Upper lobe of left lung (tissue), 6 donors: ENCODE measurements at regions not wholly inside any gene's neighbourhood (a gene's known extent, or its start where the extent isn't known, plus 50 kb on each side); places are given as distances from the start of the nearest gene placed in this dataset.

Experiments
- ATAC-seq, 2 donors: fragments of 200-7000 bp; cut with Tn5 transposase; one replicate each; pipeline ENCODE4 v1.9.1; 2022; ENCODE audit warnings: mild to moderate bottlenecking in 2 of 2, moderate library complexity in 2 of 2; ENCODE audit not compliant: low FRiP score in 2 of 2
- DNase-seq, 2 donors: peaks; one replicate each; pipeline ENCODE4 v3.0.0-alpha.2; 2019 to 2020
- H3K27ac ChIP-seq, 4 donors: fragments of 200-600 bp; sonication (generic); one replicate each; pipeline ENCODE4 v1.5.1; 2016 to 2019
- H3K27me3 ChIP-seq, 4 donors: fragments of 200-600 bp; sonication (generic); one replicate each; pipeline ENCODE4 v1.5.1; 2017 to 2019
- H3K36me3 ChIP-seq, 4 donors: fragments of 200-600 bp; sonication (generic); one replicate each; pipeline ENCODE4 v1.5.1; 2016 to 2019
- H3K4me1 ChIP-seq, 4 donors: fragments of 200-600 bp; sonication (generic); one replicate each; pipeline ENCODE4 v1.5.1; 2018 to 2019
- H3K4me3 ChIP-seq, 4 donors: fragments of 200-600 bp; sonication (generic); one replicate each; pipeline ENCODE4 v1.5.1; 2017 to 2019; ENCODE audit warnings: mild to moderate bottlenecking in 2 of 4, moderate library complexity in 1 of 4
- H3K9me3 ChIP-seq, 4 donors: fragments of 200-600 bp; sonication (generic); one replicate each; pipeline ENCODE4 v1.5.1; 2018 to 2019
- EP300 ChIP-seq, 4 donors: sonication (generic); formaldehyde crosslinking; IDR thresholded peaks; one replicate each; pipeline ENCODE4 v1.5.1; 2017; ENCODE audit warnings: antibody characterized with exemption in 4 of 4, control low read depth in 2 of 4
- POLR2A ChIP-seq, 4 donors: fragments of 450-650 bp; IDR thresholded peaks; one replicate each; pipeline ENCODE4 v1.5.1; 2016 to 2017; ENCODE audit warnings: antibody characterized with exemption in 4 of 4, mild to moderate bottlenecking in 2 of 4
- POLR2AphosphoS5 ChIP-seq, 2 donors: sonication (generic); formaldehyde crosslinking; IDR thresholded peaks; one replicate each; pipeline ENCODE4 v1.5.1; 2017; ENCODE audit warnings: antibody characterized with exemption in 2 of 2
- WGBS, 2 donors: methylation state at CpG; one replicate each; pipeline ENCODE4 v1.1.5; 2017 to 2018; 5-methylcytosine and 5-hydroxymethylcytosine counted together
- TF ChIP-seq, protein P1 (sequence below), 6 experiments: fragments of 450-650 bp in 4 of 6; fragments of 200-600 bp in 2 of 6; sonication (generic) in 2 of 6; IDR thresholded peaks; one replicate each; pipeline ENCODE4 v1.5.1; 2016 to 2019; ENCODE audit warnings: antibody characterized with exemption in 6 of 6
- donor health status: DM: no; HTN: no; CAD: no; lungs with moderate emphysema.
- donor health status: DM: no; HTN: yes; CAD: no; lungs with severe emphysema.

DNA sequence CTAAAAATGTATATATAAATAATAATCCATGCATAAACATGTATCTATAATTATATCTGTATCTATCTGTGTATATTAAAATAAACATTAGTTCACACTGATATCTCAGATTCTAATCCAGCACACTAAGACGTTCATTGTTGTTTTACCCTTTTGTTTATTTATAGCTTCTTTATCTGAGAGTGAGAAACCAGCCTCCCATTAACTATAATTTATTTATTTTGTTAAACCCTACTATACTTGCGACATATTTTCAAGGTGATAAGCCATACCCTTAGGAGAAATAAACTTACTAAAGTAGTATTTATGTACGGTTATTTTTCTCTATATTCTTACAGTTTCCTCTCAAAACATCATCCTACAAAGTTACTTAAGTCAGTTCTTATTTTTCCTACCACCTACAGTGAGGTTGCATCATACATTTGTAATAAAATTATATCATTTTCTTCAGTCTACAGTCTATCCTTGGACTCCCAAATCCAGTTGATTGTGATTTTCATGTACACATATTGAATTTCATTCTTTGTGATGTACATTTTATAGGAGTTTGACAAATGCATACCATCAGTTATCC is 726.4 kb upstream of the FAM174A start:
- H3K36me3 ChIP-seq = no peaks in the 10 kb centered on the region
- no peak for ATAC-seq
- TF ChIP-seq POLR2A (IDR thresholded peaks at IDR 0.05) = no peak
- TF ChIP-seq, protein P1, sequence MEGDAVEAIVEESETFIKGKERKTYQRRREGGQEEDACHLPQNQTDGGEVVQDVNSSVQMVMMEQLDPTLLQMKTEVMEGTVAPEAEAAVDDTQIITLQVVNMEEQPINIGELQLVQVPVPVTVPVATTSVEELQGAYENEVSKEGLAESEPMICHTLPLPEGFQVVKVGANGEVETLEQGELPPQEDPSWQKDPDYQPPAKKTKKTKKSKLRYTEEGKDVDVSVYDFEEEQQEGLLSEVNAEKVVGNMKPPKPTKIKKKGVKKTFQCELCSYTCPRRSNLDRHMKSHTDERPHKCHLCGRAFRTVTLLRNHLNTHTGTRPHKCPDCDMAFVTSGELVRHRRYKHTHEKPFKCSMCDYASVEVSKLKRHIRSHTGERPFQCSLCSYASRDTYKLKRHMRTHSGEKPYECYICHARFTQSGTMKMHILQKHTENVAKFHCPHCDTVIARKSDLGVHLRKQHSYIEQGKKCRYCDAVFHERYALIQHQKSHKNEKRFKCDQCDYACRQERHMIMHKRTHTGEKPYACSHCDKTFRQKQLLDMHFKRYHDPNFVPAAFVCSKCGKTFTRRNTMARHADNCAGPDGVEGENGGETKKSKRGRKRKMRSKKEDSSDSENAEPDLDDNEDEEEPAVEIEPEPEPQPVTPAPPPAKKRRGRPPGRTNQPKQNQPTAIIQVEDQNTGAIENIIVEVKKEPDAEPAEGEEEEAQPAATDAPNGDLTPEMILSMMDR (IDR thresholded peaks at IDR 0.05) = no peak
- TF ChIP-seq EP300 (IDR thresholded peaks at IDR 0.05) = no peak
- no peak for TF ChIP-seq POLR2AphosphoS5 (IDR thresholded peaks at IDR 0.05)
- 61 to 64% methylated on average over 3 of the region's 3 CpGs for WGBS, 2 donors
- H3K27me3 ChIP-seq = no peaks in the 10 kb centered on the region
- no peaks in the 10 kb centered on the region for H3K9me3 ChIP-seq
- no peaks in the 10 kb centered on the region for H3K4me1 ChIP-seq
- DNase-seq = no peak
- H3K27ac ChIP-seq = no peak overlapping the region
- H3K4me3 ChIP-seq = no peak overlapping the region

DNA sequence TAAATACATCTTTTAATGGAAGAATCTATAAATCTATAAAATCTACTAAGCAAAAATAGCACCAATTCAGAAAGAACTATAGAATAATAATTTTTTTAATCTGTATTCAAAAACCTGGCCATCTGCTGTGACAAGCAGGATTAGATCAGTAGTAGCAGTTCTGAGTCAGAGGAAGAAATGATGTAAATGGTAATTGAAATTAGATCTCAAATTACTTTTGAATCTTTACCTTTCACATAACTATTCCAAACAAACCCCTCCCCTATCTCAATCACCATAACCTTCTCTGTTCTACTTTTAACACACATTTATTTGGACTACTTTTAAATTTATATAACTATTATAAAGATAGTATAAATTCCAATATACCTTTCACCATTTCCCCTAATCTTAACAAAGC is 727.8 kb upstream of the FAM174A start:
- no peak for ATAC-seq
- Histone ChIP-seq H3K9me3 (no peaks in the 10 kb centered on the region), H3K4me3 (no peak overlapping the region), H3K27me3 (no peaks in the 10 kb centered on the region), H3K36me3 (no peaks in the 10 kb centered on the region), H3K4me1 (no peaks in the 10 kb centered on the region), H3K27ac (no peak overlapping the region)
- no peak for DNase-seq
- TF ChIP-seq, protein P1 (IDR thresholded peaks at IDR 0.05) = no peak
- TF ChIP-seq EP300 (IDR thresholded peaks at IDR 0.05) (no peak), POLR2AphosphoS5 (IDR thresholded peaks at IDR 0.05) (no peak), POLR2A (IDR thresholded peaks at IDR 0.05) (no peak)

DNA sequence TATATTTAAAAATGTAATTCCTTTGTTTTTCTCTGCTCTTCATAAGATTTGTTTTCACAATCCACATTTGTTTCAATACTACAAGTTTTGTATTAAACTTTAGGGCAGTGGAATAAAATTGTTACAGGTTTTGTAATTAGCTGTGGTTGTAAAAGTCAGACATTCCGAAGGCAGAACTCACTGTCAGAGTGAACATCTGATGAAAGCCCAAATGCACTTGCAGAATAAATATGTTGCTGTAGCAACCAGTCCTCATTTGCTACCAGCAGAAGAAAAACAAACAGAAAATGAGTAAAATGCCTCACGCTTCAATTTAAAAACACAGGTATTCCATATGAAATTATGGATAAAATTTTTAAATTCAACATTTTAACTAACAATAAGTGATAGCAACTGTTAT is 740.1 kb upstream of the FAM174A start:
- Histone ChIP-seq H3K27ac (no peak overlapping the region), H3K27me3 (no peaks in the 10 kb centered on the region), H3K4me3 (no peak overlapping the region), H3K36me3 (no peaks in the 10 kb centered on the region), H3K4me1 (no peaks in the 10 kb centered on the region), H3K9me3 (no peaks in the 10 kb centered on the region)
- ATAC-seq (no peak), DNase-seq (no peak)
- TF ChIP-seq, protein P1 (IDR thresholded peaks at IDR 0.05) = no peak
- no peak for TF ChIP-seq POLR2A (IDR thresholded peaks at IDR 0.05)
- no peak for TF ChIP-seq EP300 (IDR thresholded peaks at IDR 0.05)
- no peak for TF ChIP-seq POLR2AphosphoS5 (IDR thresholded peaks at IDR 0.05)
- WGBS, 2 donors = 61 to 78% methylated on average over 2 of the region's 2 CpGs

DNA sequence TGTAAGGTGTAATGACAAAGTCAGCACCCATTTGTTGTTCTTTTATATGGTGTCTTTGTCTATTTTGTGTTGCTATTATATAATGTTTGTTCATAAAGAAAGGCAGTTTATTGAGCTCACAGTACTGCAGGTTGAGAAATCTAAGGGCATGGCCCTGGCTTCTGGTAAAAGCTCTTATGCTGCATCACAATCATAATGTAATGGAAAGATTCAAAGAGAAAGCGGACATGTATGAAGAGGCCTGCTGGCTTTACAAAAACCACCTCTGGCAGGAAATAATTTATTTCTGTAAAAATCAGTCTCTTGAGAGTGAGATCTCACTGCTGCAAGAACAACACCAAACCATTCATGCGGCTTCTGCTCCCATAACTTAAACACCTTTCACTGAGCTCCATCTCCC is 746.7 kb upstream of the FAM174A start:
- ATAC-seq (no peak), DNase-seq (no peak)
- no peak overlapping the region for H3K4me3 ChIP-seq
- H3K9me3 ChIP-seq = no peaks in the 10 kb centered on the region
- TF ChIP-seq EP300 (IDR thresholded peaks at IDR 0.05) (no peak), POLR2A (IDR thresholded peaks at IDR 0.05) (no peak), POLR2AphosphoS5 (IDR thresholded peaks at IDR 0.05) (no peak)
- TF ChIP-seq, protein P1 (IDR thresholded peaks at IDR 0.05) = no peak
- no peaks in the 10 kb centered on the region for H3K27me3 ChIP-seq
- H3K36me3 ChIP-seq = no peaks in the 10 kb centered on the region
- H3K4me1 ChIP-seq = no peaks in the 10 kb centered on the region
- H3K27ac ChIP-seq = no peak overlapping the region
- 69 to 95% methylated on average over 2 of the region's 2 CpGs for WGBS, 2 donors

DNA sequence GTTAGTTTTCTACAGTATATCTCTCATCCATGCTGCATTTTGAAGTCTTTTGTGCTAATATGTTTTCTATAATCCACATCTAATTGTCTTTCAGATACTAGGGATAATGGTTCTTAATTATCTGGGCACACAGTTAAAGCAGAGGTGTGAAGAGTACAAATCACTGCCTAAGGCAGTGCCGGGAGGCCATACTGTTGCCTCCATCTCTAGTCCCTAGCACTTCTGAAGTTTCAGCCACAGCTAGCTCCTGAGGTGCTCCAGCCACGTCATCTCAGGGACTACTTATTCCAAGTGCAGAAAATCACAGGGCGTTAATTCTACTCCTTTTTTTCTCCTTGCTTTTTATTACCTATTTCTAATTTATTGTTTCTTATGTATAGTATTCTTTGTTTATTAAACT is 760.0 kb upstream of the FAM174A start:
- no peak for DNase-seq
- 69 to 71% methylated on average over 3 of the region's 3 CpGs for WGBS, 2 donors

More for the DNA sequence above, 760.0 kb upstream of the FAM174A start:
- Histone ChIP-seq H3K9me3 (no peaks in the 10 kb centered on the region), H3K4me3 (no peak overlapping the region), H3K27ac (no peak overlapping the region), H3K27me3 (no peaks in the 10 kb centered on the region), H3K36me3 (no peaks in the 10 kb centered on the region), H3K4me1 (no peaks in the 10 kb centered on the region)
- ATAC-seq = no peak
- TF ChIP-seq EP300 (IDR thresholded peaks at IDR 0.05) (no peak), POLR2AphosphoS5 (IDR thresholded peaks at IDR 0.05) (no peak), POLR2A (IDR thresholded peaks at IDR 0.05) (no peak)
- TF ChIP-seq, protein P1 (IDR thresholded peaks at IDR 0.05) = no peak
